ENCODE measurements at regions not wholly inside any gene's neighbourhood (a gene's known extent, or its start where the extent isn't known, plus 50 kb on each side); places are given as distances from the start of the nearest gene placed in this dataset.

DNA sequence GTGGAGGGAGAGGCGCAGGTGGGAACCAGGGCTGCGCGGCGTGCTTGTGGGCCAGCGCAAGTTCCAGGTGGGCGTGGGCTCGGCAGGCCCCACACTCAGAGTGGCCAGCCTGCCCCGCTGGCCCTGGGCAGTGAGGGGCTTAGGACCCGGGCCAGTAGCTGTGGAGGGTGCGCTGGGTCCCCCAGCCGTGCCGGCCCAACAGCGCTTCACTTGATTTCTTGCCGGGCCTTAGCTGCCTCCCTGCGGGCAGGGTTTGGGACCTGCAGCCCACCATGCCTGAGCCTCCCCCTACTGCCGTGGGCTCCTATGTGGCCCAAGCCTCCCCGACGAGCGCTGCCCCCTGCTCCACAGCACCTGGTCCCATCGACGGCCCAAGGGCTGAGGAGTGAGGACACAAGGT lies 1636.9 kb upstream of the SLC39A10 start:
- no TSS peak for BruUV-seq (replicated peaks)
- Histone ChIP-seq H4K20me1 (ENCODE audit: insufficient read depth) (no peaks in the 10 kb centered on the region), H3K27ac (no peak overlapping the region), H3K79me2 (ENCODE audit: low read depth) (no peaks in the 10 kb centered on the region), H3K9me3 (ENCODE audit: insufficient read depth, low read depth) (no peaks in the 10 kb centered on the region), H3K9me2 (ENCODE audit: insufficient read depth) (no peaks in the 10 kb centered on the region), H2AFZ (no peak overlapping the region), H3K27me3 (ENCODE audit: insufficient read depth, low read depth) (no peaks in the 10 kb centered on the region), H3K36me3 (ENCODE audit: low read depth) (no peaks in the 10 kb centered on the region), H3K4me2 (no peak overlapping the region), H3K4me1 (replicated peaks; ENCODE audit: insufficient read depth) (no peaks in the 10 kb centered on the region), H3F3A (ENCODE audit: insufficient read depth, low read depth) (no peaks in the 10 kb centered on the region), H3K4me3 (no peak overlapping the region)
- no peak for TF ChIP-seq EZH2 (IDR thresholded peaks at IDR 0.05; ENCODE audit: low read depth)
- TF ChIP-seq, protein P1, sequence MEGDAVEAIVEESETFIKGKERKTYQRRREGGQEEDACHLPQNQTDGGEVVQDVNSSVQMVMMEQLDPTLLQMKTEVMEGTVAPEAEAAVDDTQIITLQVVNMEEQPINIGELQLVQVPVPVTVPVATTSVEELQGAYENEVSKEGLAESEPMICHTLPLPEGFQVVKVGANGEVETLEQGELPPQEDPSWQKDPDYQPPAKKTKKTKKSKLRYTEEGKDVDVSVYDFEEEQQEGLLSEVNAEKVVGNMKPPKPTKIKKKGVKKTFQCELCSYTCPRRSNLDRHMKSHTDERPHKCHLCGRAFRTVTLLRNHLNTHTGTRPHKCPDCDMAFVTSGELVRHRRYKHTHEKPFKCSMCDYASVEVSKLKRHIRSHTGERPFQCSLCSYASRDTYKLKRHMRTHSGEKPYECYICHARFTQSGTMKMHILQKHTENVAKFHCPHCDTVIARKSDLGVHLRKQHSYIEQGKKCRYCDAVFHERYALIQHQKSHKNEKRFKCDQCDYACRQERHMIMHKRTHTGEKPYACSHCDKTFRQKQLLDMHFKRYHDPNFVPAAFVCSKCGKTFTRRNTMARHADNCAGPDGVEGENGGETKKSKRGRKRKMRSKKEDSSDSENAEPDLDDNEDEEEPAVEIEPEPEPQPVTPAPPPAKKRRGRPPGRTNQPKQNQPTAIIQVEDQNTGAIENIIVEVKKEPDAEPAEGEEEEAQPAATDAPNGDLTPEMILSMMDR (conservative IDR thresholded peaks at IDR 0.05): no peak
- no peak for DNase-seq
- ChIA-PET CTCF (no interaction called here), POLR2A (ENCODE audit: unreplicated experiment) (no interaction called here)
- intact Hi-C loops (cut with micrococcal nuclease; ENCODE audit: unreplicated experiment): no loop called here

DNA sequence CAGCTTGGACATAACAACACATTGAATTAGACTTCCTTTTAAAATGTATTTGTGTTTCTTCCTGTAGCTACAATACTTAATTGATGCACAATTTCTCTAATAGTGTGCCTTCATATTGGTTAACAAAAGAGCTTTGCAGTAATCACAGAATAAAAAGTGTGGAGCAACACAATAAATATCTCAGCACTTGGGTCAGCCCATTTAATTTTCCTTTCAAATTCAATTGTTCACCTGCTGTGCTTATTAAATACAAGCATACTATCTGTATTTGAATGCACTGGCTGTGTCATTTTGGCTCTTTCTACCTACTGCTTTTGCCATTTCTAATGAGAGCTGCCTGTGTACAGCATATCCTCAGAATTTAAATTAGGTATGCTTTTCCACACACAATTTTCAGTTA lies 1641.3 kb upstream of the SLC39A10 start:
- CTCF ChIA-PET: no interaction called here
- BruUV-seq (replicated peaks): no TSS peak

DNA sequence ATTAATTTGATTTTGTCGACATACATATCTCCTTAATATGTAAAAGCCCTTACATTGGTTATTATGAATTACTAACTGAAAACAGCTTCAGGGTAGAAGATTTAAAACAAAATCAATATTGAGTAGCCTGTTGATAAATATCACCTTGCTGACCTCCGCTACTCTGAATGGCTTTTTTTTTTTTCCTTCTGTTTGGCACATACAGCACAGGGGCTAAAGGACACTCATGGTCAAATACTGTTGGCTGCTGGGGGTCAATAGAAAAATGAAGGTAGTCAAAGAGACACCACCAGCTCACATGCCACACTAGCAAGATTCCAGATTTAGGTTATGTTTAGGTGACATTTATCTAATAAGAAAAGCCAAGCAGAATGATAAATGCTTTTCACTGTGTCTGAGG lies 1642.4 kb upstream of the SLC39A10 start:
- H3K36me3 ChIP-seq (ENCODE audit: low read depth): no peaks in the 10 kb centered on the region
- H3K27ac ChIP-seq: no peak overlapping the region
- no peaks in the 10 kb centered on the region for H3K27me3 ChIP-seq (ENCODE audit: insufficient read depth, low read depth)
- DNase-seq: no peak
- ChIA-PET CTCF (no interaction called here), POLR2A (ENCODE audit: unreplicated experiment) (no interaction called here)
- no peaks in the 10 kb centered on the region for H3K79me2 ChIP-seq (ENCODE audit: low read depth)
- BruUV-seq (replicated peaks): no TSS peak
- H3K4me2 ChIP-seq: no peak overlapping the region
- no peak overlapping the region for H2AFZ ChIP-seq
- intact Hi-C loops (cut with micrococcal nuclease; ENCODE audit: unreplicated experiment): no loop called here
- no peak overlapping the region for H3K4me3 ChIP-seq
- H3K9me3 ChIP-seq (ENCODE audit: insufficient read depth, low read depth): no peaks in the 10 kb centered on the region
- H4K20me1 ChIP-seq (ENCODE audit: insufficient read depth): no peaks in the 10 kb centered on the region
- no peaks in the 10 kb centered on the region for H3F3A ChIP-seq (ENCODE audit: insufficient read depth, low read depth)
- no peaks in the 10 kb centered on the region for H3K4me1 ChIP-seq (replicated peaks; ENCODE audit: insufficient read depth)
- TF ChIP-seq EZH2 (IDR thresholded peaks at IDR 0.05; ENCODE audit: low read depth): no peak
- TF ChIP-seq, protein P1 (conservative IDR thresholded peaks at IDR 0.05): no peak
- H3K9me2 ChIP-seq (ENCODE audit: insufficient read depth): no peaks in the 10 kb centered on the region

More for the DNA sequence above, 1641.3 kb upstream of the SLC39A10 start:
- no peak overlapping the region for H3K4me2 ChIP-seq
- H3K4me1 ChIP-seq (replicated peaks; ENCODE audit: insufficient read depth): no peaks in the 10 kb centered on the region
- TF ChIP-seq, protein P1 (conservative IDR thresholded peaks at IDR 0.05): no peak
- TF ChIP-seq EZH2 (IDR thresholded peaks at IDR 0.05; ENCODE audit: low read depth): no peak
- no peak overlapping the region for H3K4me3 ChIP-seq
- intact Hi-C loops (cut with micrococcal nuclease; ENCODE audit: unreplicated experiment): no loop called here
- H3K36me3 ChIP-seq (ENCODE audit: low read depth): no peaks in the 10 kb centered on the region
- no peaks in the 10 kb centered on the region for H3K9me3 ChIP-seq (ENCODE audit: insufficient read depth, low read depth)
- DNase-seq: no peak
- no peaks in the 10 kb centered on the region for H4K20me1 ChIP-seq (ENCODE audit: insufficient read depth)
- no peaks in the 10 kb centered on the region for H3K27me3 ChIP-seq (ENCODE audit: insufficient read depth, low read depth)
- H3F3A ChIP-seq (ENCODE audit: insufficient read depth, low read depth): no peaks in the 10 kb centered on the region
- no peak overlapping the region for H2AFZ ChIP-seq
- no peaks in the 10 kb centered on the region for H3K79me2 ChIP-seq (ENCODE audit: low read depth)
- no peak overlapping the region for H3K27ac ChIP-seq
- POLR2A ChIA-PET (ENCODE audit: unreplicated experiment): no interaction called here
- no peaks in the 10 kb centered on the region for H3K9me2 ChIP-seq (ENCODE audit: insufficient read depth)

Data from PC-9 (cell line).